ENCODE measurements at regions not wholly inside any gene's neighbourhood (a gene's known extent, or its start where the extent isn't known, plus 50 kb on each side); places are given as distances from the start of the nearest gene placed in this dataset.
"Not testable (repeated sequence)": the region's sequence is repeated elsewhere in the genome, so short reads cannot be mapped to it uniquely, and the experiment has no call there.

- ChIA-PET CTCF (no interaction called here), POLR2A (no interaction called here)
- no peak for TF ChIP-seq CTCF (IDR thresholded peaks at IDR 0.05; ENCODE audit: control extremely low read depth, extremely low read depth, low read depth, missing control alignments)
- DNase-seq (ENCODE audit: extremely low spot score) = no peak
These were observed 571.0 kb downstream of the TSN start for GRCh38 chr2:122326471-122326870.

GRCh38 chr2:122328816-122329215 is 573.4 kb downstream of the TSN start:
- ChIA-PET POLR2A (no interaction called here), CTCF (no interaction called here)
- no peak for DNase-seq (ENCODE audit: extremely low spot score)
- no peak for TF ChIP-seq CTCF (IDR thresholded peaks at IDR 0.05; ENCODE audit: control extremely low read depth, extremely low read depth, low read depth, missing control alignments)

- DNase-seq (ENCODE audit: extremely low spot score) = no peak
- TF ChIP-seq CTCF (IDR thresholded peaks at IDR 0.05; ENCODE audit: control extremely low read depth, extremely low read depth, low read depth, missing control alignments) = no peak
- ChIA-PET CTCF (no interaction called here), POLR2A (no interaction called here)
These were observed 573.8 kb downstream of the TSN start for GRCh38 chr2:122329278-122329677.

- POLR2A ChIA-PET = no interaction called here
- CTCF ChIA-PET = interaction anchor here (1.2 kb wide), 1 partner anchor 8 kb away, joined by 3 read pairs; no protein-coding TSS in a partner anchor
- no peak for TF ChIP-seq CTCF (IDR thresholded peaks at IDR 0.05; ENCODE audit: control extremely low read depth, extremely low read depth, low read depth, missing control alignments)
- DNase-seq (ENCODE audit: extremely low spot score) = no peak
These were observed 578.5 kb downstream of the TSN start for GRCh38 chr2:122333932-122334331.

GRCh38 chr2:122338000-122338399 is 582.5 kb downstream of the TSN start:
- ChIA-PET CTCF (no interaction called here), POLR2A (no interaction called here)
- TF ChIP-seq CTCF (IDR thresholded peaks at IDR 0.05; ENCODE audit: control extremely low read depth, extremely low read depth, low read depth, missing control alignments) = no peak
- DNase-seq (ENCODE audit: extremely low spot score) = no peak

- TF ChIP-seq CTCF (IDR thresholded peaks at IDR 0.05; ENCODE audit: control extremely low read depth, extremely low read depth, low read depth, missing control alignments) = no peak
- CTCF ChIA-PET = interaction anchor here (1.5 kb wide), 1 partner anchor 20 kb away, joined by 5 read pairs; no protein-coding TSS in a partner anchor
- DNase-seq (ENCODE audit: extremely low spot score) = peak; percentile 29
- POLR2A ChIA-PET = no interaction called here
These were observed 584.8 kb downstream of the TSN start for GRCh38 chr2:122340246-122340645.

GRCh38 chr2:122341007-122341406 is 585.6 kb downstream of the TSN start:
- no peak for DNase-seq (ENCODE audit: extremely low spot score)
- no peak for TF ChIP-seq CTCF (IDR thresholded peaks at IDR 0.05; ENCODE audit: control extremely low read depth, extremely low read depth, low read depth, missing control alignments)
- POLR2A ChIA-PET = no interaction called here
- CTCF ChIA-PET = no interaction called here

GRCh38 chr2:122352151-122352550 is 596.7 kb downstream of the TSN start:
- POLR2A ChIA-PET; DNase-seq (ENCODE audit: extremely low spot score): not testable (repeated sequence)
- CTCF ChIA-PET = interaction anchor here (1.4 to 1.5 kb wide), 2 partner anchors 10 to 12 kb away, joined by 4 to 5 read pairs; no protein-coding TSS in a partner anchor

Data from GM10248 (cell line).